Astrocyte of the cerebellum (primary cell): ENCODE measurements at regions not wholly inside any gene's neighbourhood (a gene's known extent, or its start where the extent isn't known, plus 50 kb on each side); places are given as distances from the start of the nearest gene placed in this dataset.

Experiments
- DNase-seq: peaks from one replicate; pipeline ENCODE4 v3.0.0-alpha.2; 2011; ENCODE audit warnings: low read depth
- H3K4me3 ChIP-seq: 2 replicates; pipeline ENCODE4 v1.5.1; 2011; ENCODE audit warnings: mild to moderate bottlenecking, low read depth, low read length, moderate library complexity
- CTCF ChIP-seq: IDR thresholded peaks from 2 replicates; pipeline ENCODE4 v1.5.1; 2012; ENCODE audit warnings: low read length, low read depth, moderate library complexity, mild to moderate bottlenecking; ENCODE audit errors: missing control alignments
- in situ Hi-C: cut with HindIII; loops from 2 replicates; pipeline ENCODE4 v1.10.0; 2017; ENCODE audit warnings: low sequenced_read_pairs

- in situ Hi-C loops: no loop called here
- no peak for DNase-seq
Measured at GRCh38 chr15:61521953-61522352, 292.9 kb upstream of the RORA start.

GRCh38 chr15:61519296-61519695 lies 290.2 kb upstream of the RORA start:
- in situ Hi-C loops: no loop called here
- DNase-seq: no peak
- no peak overlapping the region for H3K4me3 ChIP-seq
- no peak for TF ChIP-seq CTCF

More at GRCh38 chr15:61521953-61522352, 292.9 kb upstream of the RORA start:
- H3K4me3 ChIP-seq: no peak overlapping the region
- TF ChIP-seq CTCF: no peak

- TF ChIP-seq CTCF: no peak
- in situ Hi-C loops: no loop called here
- no peak overlapping the region for H3K4me3 ChIP-seq
- no peak for DNase-seq
Measured at GRCh38 chr15:61518191-61518950, 289.3 kb upstream of the RORA start.

GRCh38 chr15:61517776-61518175 lies 288.7 kb upstream of the RORA start:
- DNase-seq: no peak
- H3K4me3 ChIP-seq: no peak overlapping the region
- TF ChIP-seq CTCF: no peak
- in situ Hi-C loops: no loop called here

- no peak for DNase-seq
- in situ Hi-C loops: no loop called here
- TF ChIP-seq CTCF: no peak
- H3K4me3 ChIP-seq: no peak overlapping the region
Measured at GRCh38 chr15:61517335-61517734, 288.2 kb upstream of the RORA start.

GRCh38 chr15:61511756-61512155 lies 282.7 kb upstream of the RORA start:
- no peak overlapping the region for H3K4me3 ChIP-seq
- no peak for DNase-seq
- no peak for TF ChIP-seq CTCF
- in situ Hi-C loops: no loop called here
